ENCODE measurements at regions not wholly inside any gene's neighbourhood (a gene's known extent, or its start where the extent isn't known, plus 50 kb on each side); places are given as distances from the start of the nearest gene placed in this dataset.

GRCh38 chr6:93889713-93890112 is 470.4 kb upstream of the EPHA7 start:
- H2AFZ ChIP-seq (ENCODE audit: insufficient read depth, low read depth, low read length, poor library complexity, severe bottlenecking) = no peak overlapping the region
- CTCF ChIA-PET = no interaction called here
- no peaks in the 10 kb centered on the region for H4K20me1 ChIP-seq (ENCODE audit: control insufficient read depth, insufficient read depth, low read length, poor library complexity, severe bottlenecking)
- no peaks in the 10 kb centered on the region for H3K27me3 Mint-ChIP-seq
- H3K9ac ChIP-seq (ENCODE audit: low read length) = no peak overlapping the region
- H3K4me1 Mint-ChIP-seq = no peaks in the 10 kb centered on the region
- no peaks in the 10 kb centered on the region for H3K4me1 ChIP-seq (ENCODE audit: control insufficient read depth in 2 of 2, insufficient read depth in 2 of 2, low read length in 2 of 2)
- no peak overlapping the region for H3K27ac Mint-ChIP-seq
- POLR2A ChIA-PET = no interaction called here
- no peak for DNase-seq
- intact Hi-C loops (cut with micrococcal nuclease) = no loop called here
- WGBS (ENCODE audit: insufficient coverage) = no CpG with 5 or more reads among the region's 2 CpGs
- no peak for TF ChIP-seq CTCF (IDR thresholded peaks at IDR 0.05)
- no peak for TF ChIP-seq EZH2 (IDR thresholded peaks at IDR 0.05; ENCODE audit: borderline replicate concordance, insufficient read depth, low read depth, low read length, poor library complexity, severe bottlenecking)
- H3K4me2 ChIP-seq (replicated peaks; ENCODE audit: low read depth, low read length, poor library complexity, severe bottlenecking) = no peak overlapping the region
- H3K9me3 Mint-ChIP-seq (ENCODE audit: insufficient read depth) = peaks cover 3% of the 10 kb centered on the region
- no peaks in the 10 kb centered on the region for H3K27me3 ChIP-seq (replicated peaks in 1 of 4; ENCODE audit: control extremely low read depth in 1 of 4, control insufficient read depth in 3 of 4, insufficient read depth in 4 of 4, low read length in 3 of 4)
- no peak overlapping the region for H3K4me3 ChIP-seq (ENCODE audit: control extremely low read depth in 1 of 5, extremely low read depth in 1 of 5, insufficient read depth in 1 of 5, low read depth in 2 of 5, low read length in 4 of 5)
- H3K79me2 ChIP-seq (ENCODE audit: control insufficient read depth, insufficient read depth, low read length) = no peaks in the 10 kb centered on the region
- no peak for ATAC-seq (ENCODE audit: low read depth)
- H3K9me3 ChIP-seq (ENCODE audit: control extremely low read depth in 1 of 3, control insufficient read depth in 2 of 3, insufficient read depth in 1 of 3, low read length in 2 of 3) = no peaks in the 10 kb centered on the region
- H3K27ac ChIP-seq (ENCODE audit: low read length in 2 of 2) = no peak overlapping the region
- H3K36me3 ChIP-seq (replicated peaks in 1 of 2; ENCODE audit: control extremely low read depth in 1 of 2, control insufficient read depth in 1 of 2, extremely low read depth in 1 of 2, insufficient read depth in 2 of 2, low read length in 1 of 2) = no peaks in the 10 kb centered on the region
- H3K4me3 Mint-ChIP-seq = no peak overlapping the region

GRCh38 chr6:93886416-93886815 is 467.1 kb upstream of the EPHA7 start:
- H3K4me3 Mint-ChIP-seq = no peak overlapping the region
- Histone ChIP-seq H4K20me1 (ENCODE audit: control insufficient read depth, insufficient read depth, low read length, poor library complexity, severe bottlenecking) (no peaks in the 10 kb centered on the region), H3K79me2 (ENCODE audit: control insufficient read depth, insufficient read depth, low read length) (no peaks in the 10 kb centered on the region), H3K36me3 (replicated peaks in 1 of 2; ENCODE audit: control extremely low read depth in 1 of 2, control insufficient read depth in 1 of 2, extremely low read depth in 1 of 2, insufficient read depth in 2 of 2, low read length in 1 of 2) (no peaks in the 10 kb centered on the region), H3K4me2 (replicated peaks; ENCODE audit: low read depth, low read length, poor library complexity, severe bottlenecking) (no peak overlapping the region), H3K4me1 (ENCODE audit: control insufficient read depth in 2 of 2, insufficient read depth in 2 of 2, low read length in 2 of 2) (no peaks in the 10 kb centered on the region), H3K27me3 (replicated peaks in 1 of 4; ENCODE audit: control extremely low read depth in 1 of 4, control insufficient read depth in 3 of 4, insufficient read depth in 4 of 4, low read length in 3 of 4) (no peaks in the 10 kb centered on the region), H3K4me3 (ENCODE audit: control extremely low read depth in 1 of 5, extremely low read depth in 1 of 5, insufficient read depth in 1 of 5, low read depth in 2 of 5, low read length in 4 of 5) (no peak overlapping the region), H2AFZ (ENCODE audit: insufficient read depth, low read depth, low read length, poor library complexity, severe bottlenecking) (no peak overlapping the region), H3K9me3 (ENCODE audit: control extremely low read depth in 1 of 3, control insufficient read depth in 2 of 3, insufficient read depth in 1 of 3, low read length in 2 of 3) (no peaks in the 10 kb centered on the region), H3K9ac (ENCODE audit: low read length) (no peak overlapping the region), H3K27ac (ENCODE audit: low read length in 2 of 2) (no peak overlapping the region)
- ChIA-PET CTCF (no interaction called here), POLR2A (no interaction called here)
- no peak for TF ChIP-seq EZH2 (IDR thresholded peaks at IDR 0.05; ENCODE audit: borderline replicate concordance, insufficient read depth, low read depth, low read length, poor library complexity, severe bottlenecking)
- no peak for TF ChIP-seq CTCF (IDR thresholded peaks at IDR 0.05)
- ATAC-seq (ENCODE audit: low read depth) (no peak), DNase-seq (no peak)
- 100% methylated on average over 1 of the region's 4 CpGs for WGBS (ENCODE audit: insufficient coverage)
- no peaks in the 10 kb centered on the region for H3K9me3 Mint-ChIP-seq (ENCODE audit: insufficient read depth)
- no peaks in the 10 kb centered on the region for H3K4me1 Mint-ChIP-seq
- H3K27ac Mint-ChIP-seq = no peak overlapping the region
- H3K27me3 Mint-ChIP-seq = no peaks in the 10 kb centered on the region
- intact Hi-C loops (cut with micrococcal nuclease) = no loop called here

Measured in B cell (primary cell).